ENCODE measurements at regions not wholly inside any gene's neighbourhood (a gene's known extent, or its start where the extent isn't known, plus 50 kb on each side); places are given as distances from the start of the nearest gene placed in this dataset.

GRCh38 chr1:56180520-56181190, 398.7 kb downstream of the PLPP3 start:
- no peak for DNase-seq

DNA sequence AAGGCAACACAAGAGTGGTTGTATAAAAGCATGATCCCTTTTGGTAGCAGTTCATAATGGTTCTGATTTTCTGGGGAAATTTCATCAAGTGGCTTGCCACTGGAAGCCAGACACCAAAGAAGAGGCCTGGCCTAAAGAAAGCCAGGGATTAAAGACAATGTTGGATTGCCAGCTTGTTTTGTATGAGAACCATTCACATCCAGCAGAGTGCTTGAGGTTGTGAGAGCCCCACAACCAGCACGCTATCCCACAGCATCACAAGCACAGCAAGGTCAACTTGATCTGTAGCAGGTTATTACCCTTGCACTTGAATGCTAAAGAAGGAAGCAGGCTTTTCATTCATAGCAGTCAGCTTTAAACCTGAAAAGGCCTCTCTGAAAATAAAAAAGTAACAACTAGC, 399.8 kb downstream of the PLPP3 start:
- no peak for DNase-seq

DNA sequence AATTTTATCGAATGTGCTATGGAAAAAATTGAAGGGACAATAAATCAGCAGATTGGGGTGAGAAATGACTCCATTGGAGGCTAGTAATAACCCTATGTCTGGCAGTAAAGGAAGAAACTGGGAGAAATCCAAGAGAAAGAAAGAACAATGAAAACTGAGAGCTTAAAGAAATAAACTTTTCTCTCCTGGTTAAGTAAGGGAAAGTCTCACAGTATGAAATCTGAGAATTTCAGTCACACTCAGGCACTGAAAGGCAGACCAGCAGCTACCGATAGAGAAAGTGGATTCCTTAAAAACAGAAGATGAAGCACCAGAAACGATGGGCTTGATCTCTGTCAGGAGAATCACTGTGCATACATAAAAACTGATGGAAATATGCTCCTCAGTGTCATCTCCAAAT, 404.2 kb downstream of the PLPP3 start:
- no peak for DNase-seq

GRCh38 chr1:56174176-56174885, 405.0 kb downstream of the PLPP3 start:
- no peak for DNase-seq

GRCh38 chr1:56173736-56174135, 405.6 kb downstream of the PLPP3 start:
- DNase-seq = no peak

DNA sequence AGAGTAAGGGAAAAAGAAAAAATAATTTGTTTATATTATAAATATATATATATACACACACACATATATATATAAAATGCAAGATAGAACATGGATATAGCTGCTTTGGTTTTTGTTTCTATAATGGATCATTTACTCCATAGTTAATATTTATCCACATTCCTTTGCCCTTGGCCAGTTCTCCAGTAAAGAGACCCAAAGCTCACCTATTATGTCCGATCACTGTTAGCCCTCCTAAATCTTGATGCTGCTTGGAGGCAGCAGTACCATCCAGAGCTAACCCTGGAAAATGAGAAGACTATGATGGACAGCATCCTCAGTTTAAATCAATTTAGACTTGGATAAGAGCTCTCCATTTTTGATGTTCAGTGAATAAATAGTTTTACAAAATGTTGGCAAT, 407.7 kb downstream of the PLPP3 start:
- no peak for DNase-seq

GRCh38 chr1:56170784-56171320, 408.5 kb downstream of the PLPP3 start:
- no peak for DNase-seq

DNA sequence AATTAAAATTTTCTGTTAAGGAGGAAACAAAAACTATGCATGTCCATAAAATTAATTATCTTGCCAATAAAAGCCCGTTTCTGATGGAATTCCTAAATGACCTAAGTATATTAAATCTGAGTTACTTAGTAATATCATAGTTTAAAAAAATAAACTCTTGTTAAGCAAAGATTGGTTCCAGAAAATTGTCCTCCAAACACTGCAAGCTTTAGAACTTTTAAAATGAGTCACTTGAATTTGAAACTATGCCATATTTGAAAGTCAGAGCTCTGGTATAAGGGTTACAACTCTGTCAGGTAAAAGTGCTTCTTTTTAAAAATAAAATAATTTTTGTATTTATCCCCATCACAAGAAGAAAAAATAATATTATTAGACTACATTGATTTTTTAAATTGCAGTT, 409.5 kb downstream of the PLPP3 start:
- DNase-seq = no peak

GRCh38 chr1:56168176-56168575, 411.2 kb downstream of the PLPP3 start:
- DNase-seq = no peak

DNA sequence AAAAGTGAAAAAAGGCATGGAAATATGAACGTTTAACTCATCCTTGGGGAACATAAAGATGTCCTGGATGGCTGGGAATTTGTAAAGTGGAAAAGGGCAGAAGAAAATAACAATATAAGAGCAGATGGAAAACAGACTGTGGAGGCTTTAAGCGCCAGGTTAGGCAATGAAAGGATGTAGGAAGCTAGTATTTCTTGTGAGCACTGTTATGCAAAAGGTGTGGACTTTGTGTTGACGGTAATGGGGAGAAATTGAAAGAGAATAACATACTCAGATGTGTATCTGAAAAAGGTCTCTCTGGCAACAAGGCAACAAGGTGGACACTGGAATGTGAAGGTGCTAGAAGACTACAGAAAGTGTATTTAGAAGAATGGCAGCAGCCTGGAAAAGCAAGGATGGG, 411.8 kb downstream of the PLPP3 start:
- no peak for DNase-seq

DNA sequence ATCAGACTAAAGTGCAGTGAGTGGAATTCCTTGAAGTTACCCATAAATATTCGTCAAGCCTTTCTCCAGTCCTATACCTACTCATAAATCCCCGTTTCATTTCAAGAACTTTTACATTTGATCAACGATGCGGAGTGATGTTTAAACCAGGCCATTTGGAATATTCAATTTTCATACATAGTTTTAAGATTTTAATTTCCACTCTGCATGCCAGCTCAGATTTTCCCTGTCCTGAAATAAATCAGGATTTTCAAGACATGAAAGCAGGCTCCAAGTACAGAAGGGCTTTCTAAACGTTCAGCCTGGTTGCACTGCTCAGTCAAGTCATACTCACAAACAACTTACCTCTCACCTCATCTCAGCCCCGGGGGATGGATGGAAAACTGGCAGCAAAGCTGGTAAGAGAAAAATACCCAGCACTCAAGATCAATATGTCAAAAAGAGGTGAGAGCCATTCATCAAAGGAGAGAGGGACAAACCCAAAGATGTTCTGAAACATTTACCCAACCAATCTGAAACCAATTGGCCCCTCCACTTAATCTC, 418.5 kb downstream of the PLPP3 start:
- no peak for DNase-seq

DNA sequence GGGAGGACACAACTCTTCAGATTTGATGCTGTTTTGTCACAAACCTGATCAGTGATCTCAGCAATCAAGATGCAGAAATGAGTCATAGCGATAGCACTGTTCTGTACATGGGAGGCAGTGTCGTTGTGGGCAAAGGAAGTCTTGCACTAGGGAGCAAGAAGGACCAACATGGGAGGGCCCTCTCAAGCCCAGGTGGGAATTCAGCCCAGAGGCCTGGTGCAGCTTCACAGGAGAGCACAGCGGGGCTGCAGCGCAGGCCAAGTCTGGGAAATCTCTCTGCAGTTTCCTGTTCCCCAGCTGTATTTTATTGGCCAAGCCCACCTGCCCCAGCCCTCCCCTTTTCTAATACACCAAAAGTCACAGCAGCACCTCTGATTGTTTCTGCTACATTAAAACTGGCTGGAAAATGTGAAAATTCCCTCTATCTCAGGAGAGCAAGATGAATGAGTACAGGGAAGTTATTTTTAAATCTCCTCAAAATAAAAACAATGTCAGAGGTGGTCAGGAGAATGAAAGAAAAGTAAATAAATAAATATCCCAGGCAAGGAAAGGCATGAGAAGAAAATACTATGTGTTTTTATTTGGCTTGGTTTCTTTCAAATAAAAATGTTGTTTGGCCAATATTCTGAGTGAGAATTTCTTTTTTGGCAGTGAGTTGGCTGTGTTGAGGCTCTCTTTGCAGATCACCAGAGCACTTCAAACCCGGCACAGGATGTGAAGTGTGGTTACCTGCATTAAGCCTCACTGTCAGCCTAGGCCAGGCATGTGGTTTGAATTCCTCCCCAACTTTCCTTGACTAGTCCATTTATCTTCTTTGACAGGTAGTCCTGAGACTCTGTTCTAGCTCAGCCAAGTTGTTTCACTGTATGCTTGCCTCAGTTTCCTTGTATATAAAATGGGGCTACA, 422.1 kb downstream of the PLPP3 start:
- no peak for DNase-seq

- no peak for DNase-seq
Observed at GRCh38 chr1:56153276-56153675, 426.1 kb downstream of the PLPP3 start.

- DNase-seq = no peak
Observed at GRCh38 chr1:56152635-56153034, 426.7 kb downstream of the PLPP3 start.

DNA sequence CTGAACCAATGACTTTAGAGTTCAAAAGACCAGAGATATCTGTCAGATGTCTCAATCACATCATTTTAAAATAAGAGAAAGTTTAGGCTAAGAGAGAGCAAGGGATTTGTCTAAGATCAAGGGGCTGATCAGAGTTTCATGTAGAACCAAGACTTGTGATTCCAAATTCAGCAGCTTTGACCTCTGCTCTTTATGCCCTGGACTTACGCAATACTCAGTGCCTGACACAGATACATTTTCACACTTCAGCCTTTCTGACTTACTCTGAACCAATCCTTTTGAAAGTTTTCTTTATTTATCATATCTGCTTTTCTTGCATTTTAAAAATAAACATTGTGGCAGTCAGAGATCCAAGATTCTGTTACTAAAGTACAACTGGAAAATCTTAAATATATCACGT, 428.0 kb downstream of the PLPP3 start:
- DNase-seq = no peak

DNA sequence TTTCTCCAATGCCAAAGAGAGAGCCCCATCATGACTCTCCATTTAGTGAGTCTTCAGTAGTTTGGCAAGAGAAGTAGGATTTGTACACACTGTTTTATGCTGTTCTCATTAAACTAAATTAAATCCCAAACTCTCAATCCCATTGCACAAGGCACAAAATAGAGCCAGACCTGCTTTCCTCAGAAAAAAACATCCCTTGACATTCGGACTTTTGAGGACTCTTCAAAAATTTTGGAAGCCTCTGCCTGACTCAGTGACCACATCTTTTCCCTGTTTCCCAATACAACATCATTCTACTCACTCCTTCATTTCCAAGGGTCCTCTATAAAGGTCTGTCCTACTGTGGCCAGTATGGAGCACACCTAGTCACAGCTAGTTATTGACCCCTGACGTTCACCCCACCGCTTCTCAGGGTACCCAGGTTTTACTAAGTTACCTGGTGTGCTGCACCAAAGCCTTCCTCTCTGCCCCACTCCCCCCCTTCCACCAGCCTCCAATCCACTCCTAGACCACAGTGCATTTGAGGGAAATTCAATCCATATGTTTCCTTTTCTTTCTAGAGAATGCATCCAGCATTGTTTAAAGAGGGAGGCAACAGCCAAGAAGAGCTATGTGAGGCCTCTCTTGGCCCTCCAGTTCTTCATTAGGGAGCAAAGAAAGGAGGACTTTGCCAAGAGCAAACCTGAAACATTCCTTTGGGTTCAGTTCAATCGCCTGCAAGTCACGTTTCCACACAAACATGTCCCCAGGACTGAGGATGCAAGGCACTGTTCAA, 428.7 kb downstream of the PLPP3 start:
- DNase-seq = no peak

DNA sequence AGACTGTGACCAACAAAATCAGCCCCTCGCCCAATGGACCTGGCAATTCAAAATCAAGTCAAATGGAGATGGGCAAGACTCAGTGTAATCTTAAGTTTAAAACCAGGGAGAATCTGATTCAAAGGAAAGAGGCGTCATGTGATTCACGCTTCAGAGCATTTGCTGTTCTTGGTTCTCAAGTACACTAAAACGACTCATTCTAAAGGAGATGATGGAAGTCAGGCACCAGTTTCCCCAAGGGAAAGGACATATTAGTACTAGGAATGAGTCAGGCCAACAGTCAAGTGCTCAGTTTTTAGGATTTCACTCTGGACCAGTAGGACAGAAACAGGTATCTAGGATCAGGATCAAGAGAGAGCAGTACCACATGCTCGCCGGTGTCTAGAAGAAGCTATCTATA, 429.6 kb downstream of the PLPP3 start:
- no peak for DNase-seq

DNA sequence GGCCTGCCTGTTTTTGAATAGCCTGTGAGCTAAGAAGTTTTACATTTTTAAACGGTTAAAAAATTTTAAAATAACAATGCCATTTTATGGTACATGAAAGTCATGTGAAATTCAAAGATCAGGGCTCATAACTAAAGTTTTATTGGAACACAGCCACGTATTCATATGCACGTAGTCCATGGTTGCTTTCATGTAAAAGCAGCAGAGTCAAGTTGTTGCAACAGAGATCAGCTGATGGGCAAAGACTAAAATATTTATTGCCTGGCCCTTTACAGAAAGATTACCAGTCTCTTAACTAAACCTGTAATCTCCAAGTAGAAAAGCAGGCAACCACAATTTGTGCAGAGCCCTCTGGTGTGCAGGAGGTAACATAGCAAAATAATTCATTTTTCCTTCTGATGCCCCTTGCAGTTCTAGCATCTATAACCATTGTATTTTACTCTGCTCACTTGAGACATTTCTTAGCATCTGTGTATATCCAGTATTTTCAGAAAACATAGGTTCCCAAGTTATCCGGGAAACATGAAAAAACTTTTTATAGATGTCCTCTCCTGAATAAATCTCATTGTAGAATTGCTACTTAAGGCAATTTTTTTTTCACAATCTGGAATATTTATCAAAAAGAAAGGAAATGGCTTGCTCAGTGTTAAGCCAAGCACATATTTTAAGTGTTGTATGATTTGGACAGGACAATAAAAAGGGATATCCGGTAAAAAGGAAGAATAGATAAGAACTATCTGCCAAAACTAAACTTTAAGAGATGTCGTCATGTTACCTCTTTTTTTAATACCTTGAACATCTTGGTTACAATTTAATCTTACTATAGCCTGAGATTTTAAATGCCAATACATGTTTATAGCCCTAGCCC, 430.8 kb downstream of the PLPP3 start:
- no peak for DNase-seq

DNA sequence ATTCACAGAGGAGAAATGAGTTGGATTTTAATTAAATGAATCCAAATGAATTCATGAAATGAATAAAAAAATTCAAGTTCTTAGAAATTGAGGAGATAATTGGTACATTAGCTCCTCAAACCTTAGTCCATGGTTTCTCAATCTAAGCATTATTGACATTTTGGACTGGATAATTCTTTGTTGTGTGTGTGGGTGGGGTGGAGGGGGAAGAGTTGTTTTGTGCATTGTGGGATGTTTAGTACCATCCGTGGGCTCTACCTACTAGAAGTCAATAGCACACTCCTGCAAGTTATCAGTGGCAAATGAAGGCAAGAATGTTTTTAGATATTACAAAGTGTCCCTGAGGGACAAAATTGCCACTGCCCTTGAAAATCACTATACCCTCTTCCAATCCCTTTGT, 431.9 kb downstream of the PLPP3 start:
- no peak for DNase-seq

- DNase-seq = no peak
Observed at GRCh38 chr1:56147034-56147433, 432.3 kb downstream of the PLPP3 start.

DNA sequence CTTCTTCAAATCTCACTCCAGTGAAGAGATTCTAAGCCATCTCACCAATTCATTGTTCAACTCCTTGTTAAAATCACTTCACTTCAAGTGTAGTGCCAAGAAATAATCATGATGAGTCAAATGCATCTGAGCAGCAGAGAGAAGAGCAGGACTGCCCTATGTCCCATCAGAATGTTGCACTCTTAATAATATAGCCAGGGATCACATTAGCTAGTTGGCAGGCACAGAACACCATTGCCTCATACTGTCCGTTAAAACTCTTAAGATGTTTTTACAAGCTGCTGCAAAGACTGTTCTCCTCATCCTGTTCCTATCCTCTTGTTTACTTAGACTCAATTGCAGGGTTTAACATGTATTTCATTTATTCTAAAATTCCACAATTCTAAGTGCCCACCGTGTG, 432.9 kb downstream of the PLPP3 start:
- DNase-seq = no peak

All from CD4-positive, alpha-beta T cell treated with Interleukin-12 subunit alpha and Interleukin-12 subunit beta, for 1 hour (primary cell).